ENCODE measurements at regions not wholly inside any gene's neighbourhood (a gene's known extent, or its start where the extent isn't known, plus 50 kb on each side); places are given as distances from the start of the nearest gene placed in this dataset.
"Not testable (repeated sequence)": the region's sequence is repeated elsewhere in the genome, so short reads cannot be mapped to it uniquely, and the experiment has no call there.

- Histone ChIP-seq H3K4me3 (no peak overlapping the region), H3K27ac (no peak overlapping the region), H3K36me3 (no peaks in the 10 kb centered on the region), H3K27me3 (no peaks in the 10 kb centered on the region), H3K4me1 (peaks cover 0 to 18% of the 10 kb centered on the region in 2 donors), H3K9me3 (no peaks in the 10 kb centered on the region)
- DNase-seq (ENCODE audit: low spot score): no peak
- TF ChIP-seq CTCF (IDR thresholded peaks at IDR 0.05): no peak
These were observed 72.5 kb downstream of the ACTL7B start for GRCh38 chr9:108783326-108783725.

- DNase-seq (ENCODE audit: low spot score): no peak
- Histone ChIP-seq H3K27ac (no peak overlapping the region), H3K4me1 (peaks cover 0 to 22% of the 10 kb centered on the region in 2 donors), H3K9me3 (no peaks in the 10 kb centered on the region), H3K4me3 (no peak overlapping the region), H3K27me3 (no peaks in the 10 kb centered on the region), H3K36me3 (no peaks in the 10 kb centered on the region)
- TF ChIP-seq CTCF (IDR thresholded peaks at IDR 0.05): no peak
These were observed 74.6 kb downstream of the ACTL7B start for GRCh38 chr9:108780942-108781734.

GRCh38 chr9:108779551-108780325, 76.0 kb downstream of the ACTL7B start:
- TF ChIP-seq CTCF (IDR thresholded peaks at IDR 0.05): no peak
- Histone ChIP-seq H3K27ac (no peak overlapping the region), H3K27me3 (no peaks in the 10 kb centered on the region), H3K4me3 (no peak overlapping the region), H3K9me3 (no peaks in the 10 kb centered on the region), H3K36me3 (no peaks in the 10 kb centered on the region), H3K4me1 (peaks cover 0 to 25% of the 10 kb centered on the region in 2 donors)
- DNase-seq (ENCODE audit: low spot score): no peak

- Histone ChIP-seq H3K27ac (no peak overlapping the region), H3K4me3 (no peak overlapping the region), H3K27me3 (no peaks in the 10 kb centered on the region), H3K36me3 (no peaks in the 10 kb centered on the region), H3K4me1 (peaks cover 0 to 9% of the 10 kb centered on the region in 2 donors), H3K9me3 (no peaks in the 10 kb centered on the region)
- no peak for TF ChIP-seq CTCF (IDR thresholded peaks at IDR 0.05)
- DNase-seq (ENCODE audit: low spot score): no peak
These were observed 78.7 kb downstream of the ACTL7B start for GRCh38 chr9:108776920-108777639.

GRCh38 chr9:108775901-108776306, 79.9 kb downstream of the ACTL7B start:
- Histone ChIP-seq H3K4me1 (peaks cover 0 to 9% of the 10 kb centered on the region in 2 donors), H3K27me3 (no peaks in the 10 kb centered on the region), H3K4me3 (no peak overlapping the region), H3K27ac (no peak overlapping the region), H3K9me3 (no peaks in the 10 kb centered on the region), H3K36me3 (no peaks in the 10 kb centered on the region)
- no peak for DNase-seq (ENCODE audit: low spot score)
- TF ChIP-seq CTCF (IDR thresholded peaks at IDR 0.05): no peak

GRCh38 chr9:108774088-108774487, 81.7 kb downstream of the ACTL7B start:
- not testable (repeated sequence) for H3K36me3 ChIP-seq

More at GRCh38 chr9:108774088-108774487, 81.7 kb downstream of the ACTL7B start:
- H3K27me3 ChIP-seq; H3K4me1 ChIP-seq; H3K27ac ChIP-seq; H3K4me3 ChIP-seq; DNase-seq (ENCODE audit: low spot score): not testable (repeated sequence)
- H3K9me3 ChIP-seq: peaks cover 0 to 11% of the 10 kb centered on the region in 2 donors
